ENCODE measurements at regions not wholly inside any gene's neighbourhood (a gene's known extent, or its start where the extent isn't known, plus 50 kb on each side); places are given as distances from the start of the nearest gene placed in this dataset.
"Not testable (repeated sequence)": the region's sequence is repeated elsewhere in the genome, so short reads cannot be mapped to it uniquely, and the experiment has no call there.

DNA sequence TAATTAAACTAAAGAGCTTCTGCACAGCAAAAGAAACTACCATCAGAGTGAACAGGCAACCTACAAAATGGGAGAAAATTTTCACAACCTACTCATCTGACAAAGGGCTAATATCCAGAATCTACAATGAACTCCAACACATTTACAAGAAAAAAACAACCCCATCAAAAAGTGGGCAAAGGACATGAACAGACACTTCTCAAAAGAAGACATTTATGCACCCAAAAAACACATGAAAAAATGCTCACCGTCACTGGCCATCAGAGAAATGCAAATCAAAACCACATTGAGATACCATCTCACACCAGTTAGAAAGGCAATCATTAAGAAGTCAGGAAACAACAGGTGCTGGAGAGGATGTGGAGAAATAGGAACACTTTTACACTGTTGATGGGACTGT lies 247.6 kb downstream of the FZD1 start:
- H3K27me3 Mint-ChIP-seq; H3K9me3 ChIP-seq (ENCODE audit: control insufficient read depth in 1 of 2, insufficient read depth in 1 of 2, low read length in 2 of 2); intact Hi-C loops (cut with DNase I, micrococcal nuclease); H3K27ac ChIP-seq (ENCODE audit: low read depth in 1 of 2, low read length in 2 of 2); H3K4me3 ChIP-seq (ENCODE audit: low read length); H3K9me3 Mint-ChIP-seq; CTCF ChIA-PET; H3K4me3 Mint-ChIP-seq; POLR2A ChIA-PET; H3K27ac Mint-ChIP-seq; H3K4me1 ChIP-seq (ENCODE audit: insufficient read depth, low read length); H3K27me3 ChIP-seq (ENCODE audit: control insufficient read depth in 1 of 2, insufficient read depth in 2 of 2, low read length in 2 of 2); DNase-seq; H3K36me3 ChIP-seq (ENCODE audit: insufficient read depth, low read length); H3K36me3 Mint-ChIP-seq (ENCODE audit: low read depth); H3K4me1 Mint-ChIP-seq (ENCODE audit: low read depth); ATAC-seq (ENCODE audit: poor library complexity): not testable (repeated sequence)

- ChIA-PET CTCF (no interaction called here), POLR2A (no interaction called here)
- peaks cover 2% of the 10 kb centered on the region for H3K9me3 Mint-ChIP-seq
- H3K9me3 ChIP-seq (ENCODE audit: control insufficient read depth in 1 of 2, insufficient read depth in 1 of 2, low read length in 2 of 2), result no peaks in the 10 kb centered on the region
- no peaks in the 10 kb centered on the region for H3K36me3 Mint-ChIP-seq (ENCODE audit: low read depth)
- ATAC-seq (ENCODE audit: poor library complexity), result no peak
- no peak overlapping the region for H3K4me3 Mint-ChIP-seq
- intact Hi-C loops (cut with DNase I, micrococcal nuclease), result no loop called here
- no peaks in the 10 kb centered on the region for H3K4me1 ChIP-seq (ENCODE audit: insufficient read depth, low read length)
- H3K36me3 ChIP-seq (ENCODE audit: insufficient read depth, low read length), result no peaks in the 10 kb centered on the region
- no peaks in the 10 kb centered on the region for H3K4me1 Mint-ChIP-seq (ENCODE audit: low read depth)
- H3K27me3 ChIP-seq (ENCODE audit: control insufficient read depth in 1 of 2, insufficient read depth in 2 of 2, low read length in 2 of 2), result no peaks in the 10 kb centered on the region
- H3K4me3 ChIP-seq (ENCODE audit: low read length), result no peak overlapping the region
- H3K27me3 Mint-ChIP-seq, result no peaks in the 10 kb centered on the region
- H3K27ac ChIP-seq (ENCODE audit: low read depth in 1 of 2, low read length in 2 of 2), result no peak overlapping the region
- TF ChIP-seq, protein P1, sequence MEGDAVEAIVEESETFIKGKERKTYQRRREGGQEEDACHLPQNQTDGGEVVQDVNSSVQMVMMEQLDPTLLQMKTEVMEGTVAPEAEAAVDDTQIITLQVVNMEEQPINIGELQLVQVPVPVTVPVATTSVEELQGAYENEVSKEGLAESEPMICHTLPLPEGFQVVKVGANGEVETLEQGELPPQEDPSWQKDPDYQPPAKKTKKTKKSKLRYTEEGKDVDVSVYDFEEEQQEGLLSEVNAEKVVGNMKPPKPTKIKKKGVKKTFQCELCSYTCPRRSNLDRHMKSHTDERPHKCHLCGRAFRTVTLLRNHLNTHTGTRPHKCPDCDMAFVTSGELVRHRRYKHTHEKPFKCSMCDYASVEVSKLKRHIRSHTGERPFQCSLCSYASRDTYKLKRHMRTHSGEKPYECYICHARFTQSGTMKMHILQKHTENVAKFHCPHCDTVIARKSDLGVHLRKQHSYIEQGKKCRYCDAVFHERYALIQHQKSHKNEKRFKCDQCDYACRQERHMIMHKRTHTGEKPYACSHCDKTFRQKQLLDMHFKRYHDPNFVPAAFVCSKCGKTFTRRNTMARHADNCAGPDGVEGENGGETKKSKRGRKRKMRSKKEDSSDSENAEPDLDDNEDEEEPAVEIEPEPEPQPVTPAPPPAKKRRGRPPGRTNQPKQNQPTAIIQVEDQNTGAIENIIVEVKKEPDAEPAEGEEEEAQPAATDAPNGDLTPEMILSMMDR (IDR thresholded peaks at IDR 0.05), result no peak
- H3K27ac Mint-ChIP-seq, result no peak overlapping the region
- no peak for DNase-seq
Measured at GRCh38 chr7:91512958-91513357, 248.7 kb downstream of the FZD1 start.

DNA sequence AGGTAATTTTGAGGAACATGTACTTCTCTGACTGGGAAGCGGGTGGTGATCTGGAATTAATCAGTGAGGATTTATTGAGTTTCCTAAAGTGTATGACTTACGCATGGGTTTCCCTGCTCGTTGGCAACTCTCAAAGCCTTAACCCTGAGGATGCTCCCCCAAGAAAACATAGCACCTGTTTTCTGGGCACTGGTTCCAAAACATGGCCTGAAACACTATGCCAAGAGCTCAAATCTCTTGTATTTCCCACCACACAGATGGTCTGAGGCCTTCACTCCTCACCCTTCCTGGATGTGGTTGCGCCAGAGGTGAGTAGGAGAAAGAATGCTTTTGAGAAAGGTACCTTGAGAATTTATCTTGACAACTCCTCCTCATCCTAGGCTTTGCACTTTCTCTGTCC lies 250.4 kb downstream of the FZD1 start:
- H3K9me3 Mint-ChIP-seq, result peaks cover 2% of the 10 kb centered on the region
- POLR2A ChIA-PET, result no interaction called here
- Histone ChIP-seq H3K9me3 (ENCODE audit: control insufficient read depth in 1 of 2, insufficient read depth in 1 of 2, low read length in 2 of 2) (no peaks in the 10 kb centered on the region), H3K4me3 (ENCODE audit: low read length) (no peak overlapping the region), H3K4me1 (ENCODE audit: insufficient read depth, low read length) (no peaks in the 10 kb centered on the region), H3K27me3 (ENCODE audit: control insufficient read depth in 1 of 2, insufficient read depth in 2 of 2, low read length in 2 of 2) (no peaks in the 10 kb centered on the region), H3K27ac (ENCODE audit: low read depth in 1 of 2, low read length in 2 of 2) (no peak overlapping the region), H3K36me3 (ENCODE audit: insufficient read depth, low read length) (no peaks in the 10 kb centered on the region)
- no peaks in the 10 kb centered on the region for H3K36me3 Mint-ChIP-seq (ENCODE audit: low read depth)
- no peak overlapping the region for H3K27ac Mint-ChIP-seq
- intact Hi-C loops (cut with DNase I, micrococcal nuclease), result no loop called here
- no peak for DNase-seq
- no peak overlapping the region for H3K4me3 Mint-ChIP-seq
- TF ChIP-seq, protein P1 (IDR thresholded peaks at IDR 0.05), result no peak
- CTCF ChIA-PET, result no interaction called here
- no peaks in the 10 kb centered on the region for H3K4me1 Mint-ChIP-seq (ENCODE audit: low read depth)
- no peaks in the 10 kb centered on the region for H3K27me3 Mint-ChIP-seq
- ATAC-seq (ENCODE audit: poor library complexity), result no peak

GRCh38 chr7:91515961-91516360 lies 251.7 kb downstream of the FZD1 start:
- no peaks in the 10 kb centered on the region for H3K27me3 ChIP-seq (ENCODE audit: control insufficient read depth in 1 of 2, insufficient read depth in 2 of 2, low read length in 2 of 2)
- Mint-ChIP-seq H3K4me3 (no peak overlapping the region), H3K36me3 (ENCODE audit: low read depth) (no peaks in the 10 kb centered on the region), H3K9me3 (peaks cover 2% of the 10 kb centered on the region), H3K27ac (no peak overlapping the region), H3K27me3 (no peaks in the 10 kb centered on the region), H3K4me1 (ENCODE audit: low read depth) (no peaks in the 10 kb centered on the region)
- H3K36me3 ChIP-seq (ENCODE audit: insufficient read depth, low read length), result no peaks in the 10 kb centered on the region
- H3K9me3 ChIP-seq (ENCODE audit: control insufficient read depth in 1 of 2, insufficient read depth in 1 of 2, low read length in 2 of 2), result no peaks in the 10 kb centered on the region
- DNase-seq, result no peak
- intact Hi-C loops (cut with DNase I, micrococcal nuclease), result no loop called here
- POLR2A ChIA-PET, result no interaction called here
- CTCF ChIA-PET, result no interaction called here
- TF ChIP-seq, protein P1 (IDR thresholded peaks at IDR 0.05), result no peak
- no peak for ATAC-seq (ENCODE audit: poor library complexity)
- H3K27ac ChIP-seq (ENCODE audit: low read depth in 1 of 2, low read length in 2 of 2), result no peak overlapping the region
- H3K4me3 ChIP-seq (ENCODE audit: low read length), result no peak overlapping the region
- no peaks in the 10 kb centered on the region for H3K4me1 ChIP-seq (ENCODE audit: insufficient read depth, low read length)

Measured in CD4-positive, alpha-beta T cell (primary cell).